Lower leg skin (tissue), 3 donors: ENCODE measurements at regions not wholly inside any gene's neighbourhood (a gene's known extent, or its start where the extent isn't known, plus 50 kb on each side); places are given as distances from the start of the nearest gene placed in this dataset.
"Not testable (repeated sequence)": the region's sequence is repeated elsewhere in the genome, so short reads cannot be mapped to it uniquely, and the experiment has no call there.

Experiments
- CTCF ChIP-seq, 3 donors: fragments of 450-650 bp; IDR thresholded peaks; one replicate each; pipeline ENCODE4 v1.5.1; 2016; ENCODE audit warnings: antibody characterized with exemption in 3 of 3, mild to moderate bottlenecking in 3 of 3, moderate library complexity in 2 of 3
- POLR2A ChIP-seq, 2 donors: fragments of 450-650 bp; IDR thresholded peaks; one replicate each; pipeline ENCODE4 v1.6.1; 2016 to 2017; ENCODE audit warnings: antibody characterized with exemption in 2 of 2, mild to moderate bottlenecking in 1 of 2, moderate library complexity in 1 of 2

- TF ChIP-seq CTCF, POLR2A (IDR thresholded peaks at IDR 0.05): not testable (repeated sequence)
Measured at GRCh38 chr2:89582816-89583215, 891.3 kb downstream of the RPIA start.
